Mesenchymal stem cell (in vitro differentiated cells and primary cell): ENCODE measurements at regions not wholly inside any gene's neighbourhood (a gene's known extent, or its start where the extent isn't known, plus 50 kb on each side); places are given as distances from the start of the nearest gene placed in this dataset.

ENCODE experiments used
- DNase-seq: peaks from one replicate; pipeline ENCODE4 v3.0.0-alpha.2; 2013
- H2AFZ ChIP-seq: one replicate; pipeline ENCODE4 v1.6.1; 2013; ENCODE audit warnings: low read depth, mild to moderate bottlenecking, control low read depth, inconsistent platforms, low read length, moderate library complexity
- H2AK5ac ChIP-seq: 2 replicates; pipeline ENCODE4 v1.6.1; 2013; ENCODE audit warnings: low read length, moderate library complexity, mild to moderate bottlenecking, inconsistent platforms; ENCODE audit not compliant: severe bottlenecking
- H2BK120ac ChIP-seq: one replicate; pipeline ENCODE4 v1.6.1; 2013; ENCODE audit warnings: low read depth, mild to moderate bottlenecking, inconsistent platforms, low read length, moderate library complexity
- H2BK12ac ChIP-seq, 2 experiments: one replicate each; pipeline ENCODE4 v1.6.1; 2013; ENCODE audit warnings: inconsistent platforms in 2 of 2, low read length in 2 of 2, mild to moderate bottlenecking in 2 of 2, moderate library complexity in 2 of 2, control low read depth in 1 of 2
- H2BK15ac ChIP-seq: one replicate; pipeline ENCODE4 v1.6.1; 2013; ENCODE audit warnings: mild to moderate bottlenecking, low read depth, inconsistent platforms; ENCODE audit not compliant: poor library complexity, severe bottlenecking
- H2BK5ac ChIP-seq: 2 replicates; pipeline ENCODE4 v1.6.1; 2013; ENCODE audit warnings: low read depth, mild to moderate bottlenecking, low read length, control low read depth, inconsistent platforms; ENCODE audit not compliant: poor library complexity, severe bottlenecking
- H3K14ac ChIP-seq, 2 experiments: one replicate each; pipeline ENCODE4 v1.6.1; 2013; ENCODE audit warnings: inconsistent platforms in 2 of 2, low read length in 2 of 2, control low read depth in 1 of 2, mild to moderate bottlenecking in 1 of 2, moderate library complexity in 1 of 2
- H3K18ac ChIP-seq, 2 experiments: one replicate each; pipeline ENCODE4 v1.6.1; 2013; ENCODE audit warnings: inconsistent platforms in 2 of 2, low read length in 2 of 2, control low read depth in 1 of 2, low read depth in 1 of 2, mild to moderate bottlenecking in 1 of 2
- H3K23ac ChIP-seq, 2 experiments: one replicate each; pipeline ENCODE4 v1.6.1; 2013; ENCODE audit warnings: inconsistent platforms in 2 of 2, low read length in 2 of 2, mild to moderate bottlenecking in 2 of 2, moderate library complexity in 2 of 2, control low read depth in 1 of 2
- H3K27ac ChIP-seq: 2 replicates; pipeline ENCODE4 v1.5.1; 2013; ENCODE audit warnings: mild to moderate bottlenecking, moderate library complexity, low read length, control low read depth, inconsistent platforms; ENCODE audit not compliant: poor library complexity, severe bottlenecking
- H3K27me3 ChIP-seq, 2 experiments: 2 replicates each; pipeline versions ENCODE4 v1.6.1 to v1.7.0; 2013; ENCODE audit warnings: low read length in 2 of 2, mild to moderate bottlenecking in 2 of 2, moderate library complexity in 2 of 2, control low read depth in 1 of 2, inconsistent platforms in 1 of 2; ENCODE audit not compliant: control insufficient read depth in 1 of 2, insufficient read depth in 1 of 2
- H3K36me3 ChIP-seq, 2 experiments: 2 replicates each; pipeline versions ENCODE4 v1.6.1 to v1.7.0; 2013; ENCODE audit warnings: low read length in 2 of 2, control low read depth in 1 of 2, inconsistent platforms in 1 of 2, low read depth in 1 of 2, mild to moderate bottlenecking in 1 of 2; ENCODE audit not compliant: insufficient read depth in 2 of 2, control insufficient read depth in 1 of 2
- H3K4ac ChIP-seq, 2 experiments: one replicate each; pipeline ENCODE4 v1.6.1; 2013; ENCODE audit warnings: inconsistent platforms in 2 of 2, low read length in 2 of 2, mild to moderate bottlenecking in 2 of 2, moderate library complexity in 2 of 2, control low read depth in 1 of 2, low read depth in 1 of 2
- H3K4me1 ChIP-seq: 2 replicates; pipeline ENCODE4 v1.6.1; 2013; ENCODE audit warnings: low read depth, low read length, control low read depth; ENCODE audit not compliant: control insufficient read depth, insufficient read depth
- H3K4me2 ChIP-seq: 2 replicates; pipeline ENCODE4 v1.6.1; 2013; ENCODE audit warnings: low read length, mild to moderate bottlenecking, inconsistent platforms; ENCODE audit not compliant: poor library complexity, severe bottlenecking
- H3K4me3 ChIP-seq, 2 experiments: 2 replicates each; pipeline versions ENCODE4 v1.5.1 to v1.7.0; 2013; ENCODE audit warnings: low read length in 2 of 2, mild to moderate bottlenecking in 2 of 2, control low read depth in 1 of 2, low read depth in 1 of 2; ENCODE audit not compliant: insufficient read depth in 1 of 2
- H3K79me1 ChIP-seq: replicated peaks from 2 replicates; pipeline ENCODE4 v1.6.1; 2013; ENCODE audit warnings: mild to moderate bottlenecking, control low read depth, low read length, inconsistent platforms; ENCODE audit not compliant: poor library complexity, severe bottlenecking
- H3K9ac ChIP-seq: 2 replicates; pipeline ENCODE4 v1.7.0; 2013; ENCODE audit warnings: mild to moderate bottlenecking, low read length, moderate library complexity
- H3K9me3 ChIP-seq: 2 replicates; pipeline ENCODE4 v1.7.0; 2013; ENCODE audit warnings: mild to moderate bottlenecking, low read length; ENCODE audit not compliant: control insufficient read depth
- H4K8ac ChIP-seq: one replicate; pipeline ENCODE4 v1.6.1; 2013; ENCODE audit warnings: inconsistent platforms, mild to moderate bottlenecking, low read length, moderate library complexity
- H4K91ac ChIP-seq: one replicate; pipeline ENCODE4 v1.6.1; 2013; ENCODE audit warnings: mild to moderate bottlenecking, low read length, inconsistent platforms
- WGBS: methylation state at CpG from one replicate; pipeline ENCODE4 v1.1.7; 2013; ENCODE audit warnings: mixed read lengths; 5-methylcytosine and 5-hydroxymethylcytosine counted together

GRCh38 chr5:56674441-56674840, 140.9 kb upstream of the MAP3K1 start:
- H2BK120ac ChIP-seq = no peak overlapping the region
- no peak overlapping the region for H2BK15ac ChIP-seq
- H3K4me1 ChIP-seq = peaks cover 3% of the 10 kb centered on the region
- no peak overlapping the region for H3K9ac ChIP-seq
- H3K18ac ChIP-seq = no peak overlapping the region
- no peak for DNase-seq
- no peaks in the 10 kb centered on the region for H3K79me1 ChIP-seq
- H2AFZ ChIP-seq = no peak overlapping the region
- no peak overlapping the region for H3K27ac ChIP-seq
- no peaks in the 10 kb centered on the region for H3K27me3 ChIP-seq
- H3K23ac ChIP-seq = no peak overlapping the region
- no peak overlapping the region for H3K4ac ChIP-seq
- H4K8ac ChIP-seq = no peak overlapping the region
- no peak overlapping the region for H4K91ac ChIP-seq
- 100% methylated on average over 2 of the region's 3 CpGs for WGBS
- H3K4me3 ChIP-seq = no peak overlapping the region
- H2BK5ac ChIP-seq = no peak overlapping the region
- no peaks in the 10 kb centered on the region for H3K36me3 ChIP-seq
- no peaks in the 10 kb centered on the region for H3K9me3 ChIP-seq
- no peak overlapping the region for H2BK12ac ChIP-seq
- H2AK5ac ChIP-seq = no peak overlapping the region
- H3K14ac ChIP-seq = no peak overlapping the region
- H3K4me2 ChIP-seq = no peak overlapping the region

GRCh38 chr5:56673171-56673570, 142.2 kb upstream of the MAP3K1 start:
- H3K4me2 ChIP-seq = no peak overlapping the region
- no peak overlapping the region for H2BK5ac ChIP-seq
- H4K8ac ChIP-seq = no peak overlapping the region
- H3K36me3 ChIP-seq = no peaks in the 10 kb centered on the region
- H3K23ac ChIP-seq = no peak overlapping the region
- H2BK120ac ChIP-seq = no peak overlapping the region
- peaks cover 3% of the 10 kb centered on the region for H3K4me1 ChIP-seq
- H2BK12ac ChIP-seq = no peak overlapping the region
- no peak overlapping the region for H3K4me3 ChIP-seq
- no peak overlapping the region for H2AFZ ChIP-seq
- 89% methylated on average over 5 of the region's 5 CpGs for WGBS
- no peaks in the 10 kb centered on the region for H3K27me3 ChIP-seq
- no peak overlapping the region for H3K18ac ChIP-seq
- no peak overlapping the region for H3K4ac ChIP-seq
- H3K9ac ChIP-seq = no peak overlapping the region
- no peak for DNase-seq
- no peak overlapping the region for H3K27ac ChIP-seq
- H2BK15ac ChIP-seq = no peak overlapping the region
- H3K9me3 ChIP-seq = no peaks in the 10 kb centered on the region
- no peak overlapping the region for H2AK5ac ChIP-seq
- no peak overlapping the region for H3K14ac ChIP-seq
- H3K79me1 ChIP-seq = no peaks in the 10 kb centered on the region
- no peak overlapping the region for H4K91ac ChIP-seq

- DNase-seq = peak; percentile 36
- 52% methylated on average over 3 of the region's 4 CpGs for WGBS
These were observed 143.8 kb upstream of the MAP3K1 start for GRCh38 chr5:56671571-56671970.

GRCh38 chr5:56670916-56671315, 144.4 kb upstream of the MAP3K1 start:
- H2AFZ ChIP-seq = no peak overlapping the region
- no peaks in the 10 kb centered on the region for H3K36me3 ChIP-seq
- H3K18ac ChIP-seq = no peak overlapping the region
- no peak overlapping the region for H4K91ac ChIP-seq
- no peak overlapping the region for H2BK5ac ChIP-seq
- H2AK5ac ChIP-seq = no peak overlapping the region
- H3K9me3 ChIP-seq = peaks cover 3% of the 10 kb centered on the region
- H2BK120ac ChIP-seq = no peak overlapping the region
- H3K14ac ChIP-seq = no peak overlapping the region
- peak overlapping the region in 1 of 2 experiments; percentile 52 for H2BK12ac ChIP-seq
- H3K79me1 ChIP-seq = no peaks in the 10 kb centered on the region
- H3K27ac ChIP-seq = no peak overlapping the region
- no peak overlapping the region for H4K8ac ChIP-seq
- H3K23ac ChIP-seq = no peak overlapping the region
- H2BK15ac ChIP-seq = no peak overlapping the region
- H3K9ac ChIP-seq = no peak overlapping the region
- H3K4me2 ChIP-seq = no peak overlapping the region
- H3K27me3 ChIP-seq = no peaks in the 10 kb centered on the region
- no peak overlapping the region for H3K4ac ChIP-seq
- no peak overlapping the region for H3K4me3 ChIP-seq
- WGBS = 90% methylated on average over 1 of the region's 2 CpGs
- peak; percentile 42 for DNase-seq
- no peaks in the 10 kb centered on the region for H3K4me1 ChIP-seq

More at GRCh38 chr5:56671571-56671970, 143.8 kb upstream of the MAP3K1 start:
- Histone ChIP-seq H2BK15ac (no peak overlapping the region), H2BK5ac (no peak overlapping the region), H3K18ac (no peak overlapping the region), H2BK12ac (peak overlapping the region in 1 of 2 experiments; percentile 45), H3K9ac (no peak overlapping the region), H2AK5ac (no peak overlapping the region), H3K4ac (no peak overlapping the region), H4K91ac (no peak overlapping the region), H3K27me3 (no peaks in the 10 kb centered on the region), H3K36me3 (no peaks in the 10 kb centered on the region), H3K9me3 (peaks cover 3% of the 10 kb centered on the region), H3K4me1 (peaks cover 3% of the 10 kb centered on the region), H3K27ac (no peak overlapping the region), H3K4me3 (no peak overlapping the region), H3K23ac (no peak overlapping the region), H3K79me1 (no peaks in the 10 kb centered on the region), H2BK120ac (no peak overlapping the region), H3K14ac (no peak overlapping the region), H3K4me2 (no peak overlapping the region), H4K8ac (no peak overlapping the region), H2AFZ (no peak overlapping the region)
